ENCODE measurements at regions not wholly inside any gene's neighbourhood (a gene's known extent, or its start where the extent isn't known, plus 50 kb on each side); places are given as distances from the start of the nearest gene placed in this dataset.

DNA sequence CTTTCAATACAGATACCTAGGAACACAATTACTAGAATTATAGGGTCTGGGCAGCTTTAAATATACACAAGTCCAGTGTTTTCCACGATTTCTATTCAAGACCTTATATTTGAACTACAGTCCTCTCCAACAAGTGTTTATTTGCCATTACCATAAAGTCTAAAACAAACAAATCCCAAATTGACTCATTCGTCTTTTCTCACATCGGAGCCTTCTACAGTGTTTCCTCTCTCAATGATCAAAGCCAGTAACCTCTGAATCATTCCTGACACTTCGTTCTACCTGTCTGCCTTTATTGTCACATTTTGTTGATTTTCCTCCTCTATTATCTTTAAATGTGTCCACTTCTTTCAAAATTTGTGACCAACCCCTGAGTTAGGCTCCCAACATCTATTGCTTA lies 1356.5 kb upstream of the SLC10A2 start:
- Histone ChIP-seq H3K9me3 (no peaks in the 10 kb centered on the region), H3K4me3 (no peak overlapping the region), H3K4me1 (no peaks in the 10 kb centered on the region), H3K27me3 (no peaks in the 10 kb centered on the region), H3K27ac (no peak overlapping the region), H3K36me3 (no peaks in the 10 kb centered on the region)
- intact Hi-C loops (cut with DNase I) = no loop called here
- 19 to 54% methylated on average over 4 of the region's 4 CpGs for WGBS, 2 donors
- DNase-seq = no peak
- TF ChIP-seq POLR2A (IDR thresholded peaks at IDR 0.05) (no peak), EP300 (IDR thresholded peaks at IDR 0.05) (no peak), POLR2AphosphoS5 (IDR thresholded peaks at IDR 0.05) (no peak)
- TF ChIP-seq, protein P1, sequence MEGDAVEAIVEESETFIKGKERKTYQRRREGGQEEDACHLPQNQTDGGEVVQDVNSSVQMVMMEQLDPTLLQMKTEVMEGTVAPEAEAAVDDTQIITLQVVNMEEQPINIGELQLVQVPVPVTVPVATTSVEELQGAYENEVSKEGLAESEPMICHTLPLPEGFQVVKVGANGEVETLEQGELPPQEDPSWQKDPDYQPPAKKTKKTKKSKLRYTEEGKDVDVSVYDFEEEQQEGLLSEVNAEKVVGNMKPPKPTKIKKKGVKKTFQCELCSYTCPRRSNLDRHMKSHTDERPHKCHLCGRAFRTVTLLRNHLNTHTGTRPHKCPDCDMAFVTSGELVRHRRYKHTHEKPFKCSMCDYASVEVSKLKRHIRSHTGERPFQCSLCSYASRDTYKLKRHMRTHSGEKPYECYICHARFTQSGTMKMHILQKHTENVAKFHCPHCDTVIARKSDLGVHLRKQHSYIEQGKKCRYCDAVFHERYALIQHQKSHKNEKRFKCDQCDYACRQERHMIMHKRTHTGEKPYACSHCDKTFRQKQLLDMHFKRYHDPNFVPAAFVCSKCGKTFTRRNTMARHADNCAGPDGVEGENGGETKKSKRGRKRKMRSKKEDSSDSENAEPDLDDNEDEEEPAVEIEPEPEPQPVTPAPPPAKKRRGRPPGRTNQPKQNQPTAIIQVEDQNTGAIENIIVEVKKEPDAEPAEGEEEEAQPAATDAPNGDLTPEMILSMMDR (IDR thresholded peaks at IDR 0.05) = no peak

DNA sequence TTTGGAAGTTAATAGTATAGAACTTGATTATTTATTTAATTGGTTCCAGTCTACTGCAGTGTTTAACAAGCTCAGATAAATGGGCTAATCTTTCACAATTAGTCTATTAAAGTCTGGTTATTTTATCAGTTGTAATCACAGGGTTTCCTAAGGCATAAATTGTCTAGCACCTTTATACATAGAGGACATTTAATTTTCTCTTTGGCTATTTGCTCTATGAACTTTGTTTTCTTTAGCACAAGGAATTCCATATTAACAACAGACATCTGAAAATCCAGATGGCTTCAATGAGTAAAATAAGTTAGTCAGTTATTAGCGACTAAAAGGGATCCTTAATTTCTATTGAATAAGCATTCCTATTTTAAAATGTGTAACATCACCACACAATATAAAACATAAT lies 1350.8 kb upstream of the SLC10A2 start:
- Histone ChIP-seq H3K4me3 (no peak overlapping the region), H3K36me3 (no peaks in the 10 kb centered on the region), H3K9me3 (no peaks in the 10 kb centered on the region), H3K4me1 (no peaks in the 10 kb centered on the region), H3K27me3 (no peaks in the 10 kb centered on the region), H3K27ac (no peak overlapping the region)
- no peak for DNase-seq
- TF ChIP-seq, protein P1 (IDR thresholded peaks at IDR 0.05) = no peak
- TF ChIP-seq POLR2A (IDR thresholded peaks at IDR 0.05) (no peak), EP300 (IDR thresholded peaks at IDR 0.05) (no peak), POLR2AphosphoS5 (IDR thresholded peaks at IDR 0.05) (no peak)
- 84 to 87% methylated on average over 1 of the region's 1 CpG for WGBS, 2 donors
- intact Hi-C loops (cut with DNase I) = no loop called here

GRCh38 chr13:104414771-104415170 lies 1348.6 kb upstream of the SLC10A2 start:
- TF ChIP-seq POLR2AphosphoS5 (IDR thresholded peaks at IDR 0.05) = no peak
- no peak for TF ChIP-seq EP300 (IDR thresholded peaks at IDR 0.05)
- TF ChIP-seq, protein P1 (IDR thresholded peaks at IDR 0.05) = no peak
- TF ChIP-seq POLR2A (IDR thresholded peaks at IDR 0.05) = no peak
- Histone ChIP-seq H3K4me3 (no peak overlapping the region), H3K9me3 (no peaks in the 10 kb centered on the region), H3K27ac (no peak overlapping the region), H3K27me3 (no peaks in the 10 kb centered on the region), H3K36me3 (no peaks in the 10 kb centered on the region), H3K4me1 (no peaks in the 10 kb centered on the region)
- DNase-seq = no peak
- WGBS, 2 donors = 32 to 33% methylated on average over 4 of the region's 4 CpGs
- intact Hi-C loops (cut with DNase I) = no loop called here

DNA sequence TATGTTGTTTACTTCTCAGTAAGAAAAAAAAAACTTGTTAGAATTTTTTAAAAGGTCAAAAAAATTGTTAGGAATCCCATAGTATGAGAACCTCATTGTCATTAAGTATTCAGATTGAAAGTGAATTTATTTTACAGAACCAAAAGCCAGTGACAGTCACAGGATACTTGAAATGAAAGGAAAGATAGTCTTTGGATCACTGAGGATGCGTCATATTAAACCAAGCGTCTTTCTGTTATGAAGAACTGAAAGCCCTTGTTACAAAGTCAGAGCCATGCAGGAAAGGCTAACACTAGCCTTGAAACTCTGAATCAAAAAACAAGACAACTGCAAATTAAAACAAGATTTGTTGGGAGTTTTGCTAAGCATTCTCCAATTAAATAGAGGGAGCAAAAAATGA lies 1348.0 kb upstream of the SLC10A2 start:
- DNase-seq = no peak
- no peaks in the 10 kb centered on the region for H3K27me3 ChIP-seq
- H3K27ac ChIP-seq = no peak overlapping the region
- no peak for TF ChIP-seq POLR2A (IDR thresholded peaks at IDR 0.05)
- TF ChIP-seq EP300 (IDR thresholded peaks at IDR 0.05) = no peak
- TF ChIP-seq, protein P1 (IDR thresholded peaks at IDR 0.05) = no peak
- TF ChIP-seq POLR2AphosphoS5 (IDR thresholded peaks at IDR 0.05) = no peak
- WGBS, 2 donors = 88 to 90% methylated on average over 2 of the region's 2 CpGs
- H3K36me3 ChIP-seq = no peaks in the 10 kb centered on the region
- intact Hi-C loops (cut with DNase I) = no loop called here
- H3K4me3 ChIP-seq = no peak overlapping the region
- H3K4me1 ChIP-seq = no peaks in the 10 kb centered on the region
- H3K9me3 ChIP-seq = no peaks in the 10 kb centered on the region

GRCh38 chr13:104411141-104411765 lies 1345.0 kb upstream of the SLC10A2 start:
- TF ChIP-seq POLR2AphosphoS5 (IDR thresholded peaks at IDR 0.05) = no peak
- TF ChIP-seq, protein P1 (IDR thresholded peaks at IDR 0.05) = no peak
- TF ChIP-seq EP300 (IDR thresholded peaks at IDR 0.05) = no peak
- no peak for TF ChIP-seq POLR2A (IDR thresholded peaks at IDR 0.05)
- no peaks in the 10 kb centered on the region for H3K4me1 ChIP-seq
- no peaks in the 10 kb centered on the region for H3K36me3 ChIP-seq
- no peak for DNase-seq
- no peak overlapping the region for H3K27ac ChIP-seq
- H3K4me3 ChIP-seq = no peak overlapping the region
- no peaks in the 10 kb centered on the region for H3K9me3 ChIP-seq
- 78 to 86% methylated on average over 5 of the region's 5 CpGs for WGBS, 2 donors
- intact Hi-C loops (cut with DNase I) = no loop called here
- H3K27me3 ChIP-seq = no peaks in the 10 kb centered on the region
